Naive thymus-derived CD4-positive, alpha-beta T cell (primary cell): ENCODE measurements at regions not wholly inside any gene's neighbourhood (a gene's known extent, or its start where the extent isn't known, plus 50 kb on each side); places are given as distances from the start of the nearest gene placed in this dataset.
"Not testable (repeated sequence)": the region's sequence is repeated elsewhere in the genome, so short reads cannot be mapped to it uniquely, and the experiment has no call there.

Experiments
- ATAC-seq: fragments of 150-1000 bp; cut with Tn5 transposase; 2 replicates; pipeline ENCODE4 v1.10.0; 2021; ENCODE audit warnings: mild to moderate bottlenecking, moderate library complexity
- CTCF ChIA-PET: fragments of 350-600 bp; sonication (Branson Sonifier 250); formaldehyde crosslinking; loops from one replicate; lab custom pipeline; 2021; ENCODE audit warnings: antibody characterized with exemption; lab: Charles Lee
- POLR2A ChIA-PET: fragments of 350-600 bp; sonication (Branson Sonifier 250); formaldehyde crosslinking; loops from one replicate; lab custom pipeline; 2021; ENCODE audit warnings: antibody characterized with exemption, inconsistent platforms; lab: Charles Lee
- DNase-seq, 9 donors: peaks; one replicate each; pipeline versions ENCODE4 v3.0.0 to v3.0.0-alpha.2; 2020 to 2022; ENCODE audit warnings: mixed read lengths in 1 of 9
- H3K27ac ChIP-seq: one replicate; pipeline ENCODE4 v1.7.0; 2013; ENCODE audit warnings: mild to moderate bottlenecking, low read depth, low read length, moderate library complexity
- H3K27me3 ChIP-seq, 2 donors: one replicate each; pipeline ENCODE4 v1.7.0; 2013; ENCODE audit warnings: low read length in 2 of 2, mild to moderate bottlenecking in 2 of 2, moderate library complexity in 2 of 2; ENCODE audit not compliant: control insufficient read depth in 2 of 2, insufficient read depth in 2 of 2
- H3K36me3 ChIP-seq, 3 experiments: 1 replicate in 2 of 3; 2 replicates in 1 of 3; pipeline ENCODE4 v1.7.0; 2013; ENCODE audit warnings: low read length in 3 of 3, mild to moderate bottlenecking in 3 of 3, moderate library complexity in 1 of 3; ENCODE audit not compliant: insufficient read depth in 3 of 3, control insufficient read depth in 2 of 3
- H3K4me1 ChIP-seq, 2 donors: one replicate each; pipeline ENCODE4 v1.7.0; 2013; ENCODE audit warnings: low read length in 2 of 2, mild to moderate bottlenecking in 2 of 2, moderate library complexity in 1 of 2; ENCODE audit not compliant: control insufficient read depth in 2 of 2, insufficient read depth in 2 of 2
- H3K4me3 ChIP-seq: 2 replicates; pipeline ENCODE4 v1.7.0; 2013; ENCODE audit warnings: mild to moderate bottlenecking, low read length
- H3K9me3 ChIP-seq, 3 experiments: 1 replicate in 2 of 3; 2 replicates in 1 of 3; pipeline ENCODE4 v1.7.0; 2013; ENCODE audit warnings: low read length in 3 of 3; ENCODE audit not compliant: control insufficient read depth in 2 of 3
- H3K27ac Mint-ChIP-seq, 9 donors: one replicate each; pipeline ENCODE4 v1.8.0; 2020 to 2022; ENCODE audit warnings: mixed read lengths in 9 of 9, mild to moderate bottlenecking in 8 of 9, moderate library complexity in 5 of 9, inconsistent platforms in 2 of 9
- H3K27me3 Mint-ChIP-seq, 5 donors: one replicate each; pipeline ENCODE4 v1.8.0; 2021 to 2022; ENCODE audit warnings: mixed read lengths in 5 of 5, mild to moderate bottlenecking in 1 of 5
- H3K36me3 Mint-ChIP-seq, 5 donors: one replicate each; pipeline ENCODE4 v1.8.0; 2020 to 2022; ENCODE audit warnings: mixed read lengths in 5 of 5, mild to moderate bottlenecking in 3 of 5, inconsistent platforms in 1 of 5
- H3K4me1 Mint-ChIP-seq, 7 donors: one replicate each; pipeline ENCODE4 v1.8.0; 2020 to 2022; ENCODE audit warnings: mixed read lengths in 7 of 7, mild to moderate bottlenecking in 3 of 7, inconsistent platforms in 1 of 7
- H3K4me3 Mint-ChIP-seq, 10 donors: one replicate each; pipeline ENCODE4 v1.8.0; 2020 to 2022; ENCODE audit warnings: mild to moderate bottlenecking in 10 of 10, mixed read lengths in 10 of 10, moderate library complexity in 6 of 10, inconsistent platforms in 2 of 10
- H3K9me3 Mint-ChIP-seq, 11 donors: one replicate each; pipeline ENCODE4 v1.8.0; 2020 to 2022; ENCODE audit warnings: mixed read lengths in 11 of 11, mild to moderate bottlenecking in 4 of 11, inconsistent platforms in 1 of 11, moderate library complexity in 1 of 11
- intact Hi-C, 2 donors: fragments of 100-400 bp; cut with micrococcal nuclease; formaldehyde crosslinking; loops; one replicate each; pipeline ENCODE4 v1.15.1; 2023

DNA sequence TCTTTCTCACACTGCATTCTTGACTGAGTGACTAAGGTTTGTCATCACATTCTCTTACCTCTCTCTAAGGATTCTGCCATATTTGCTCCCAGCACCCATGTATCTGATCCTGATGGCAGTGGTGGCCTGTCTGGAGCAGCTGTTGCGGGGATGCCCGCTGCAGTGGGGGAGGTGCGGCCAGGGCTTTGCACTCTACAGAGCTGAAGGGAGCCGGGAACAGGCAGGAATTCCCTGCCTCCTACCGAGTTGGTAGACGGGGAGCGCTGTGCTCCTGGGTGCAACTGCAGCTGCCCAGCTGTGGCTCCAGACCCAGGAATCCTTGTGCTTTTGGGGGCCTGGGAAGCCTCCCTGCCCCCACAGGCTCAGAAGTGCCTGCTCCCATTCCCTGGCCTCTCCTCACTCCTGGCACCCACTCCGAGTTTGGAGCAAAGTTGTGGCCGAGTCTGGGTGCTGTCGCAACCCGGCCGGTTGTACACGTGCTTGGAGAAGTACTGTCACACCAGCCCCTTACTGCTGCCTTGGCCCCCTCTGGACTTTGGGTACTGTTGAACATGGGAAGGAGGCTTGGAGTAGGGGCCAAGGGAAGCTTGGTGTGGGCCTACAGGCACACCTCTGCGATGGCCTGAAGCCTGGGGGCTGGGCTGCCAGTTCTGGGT lies 106.9 kb upstream of the OR4E1 start:
- no peaks in the 10 kb centered on the region for H3K9me3 Mint-ChIP-seq
- Histone ChIP-seq H3K4me1 (no peaks in the 10 kb centered on the region), H3K4me3 (no peak overlapping the region), H3K27me3 (no peaks in the 10 kb centered on the region), H3K36me3 (no peaks in the 10 kb centered on the region), H3K9me3 (no peaks in the 10 kb centered on the region), H3K27ac (no peak overlapping the region)
- ChIA-PET POLR2A (no interaction called here), CTCF (no interaction called here)
- DNase-seq (no peak), ATAC-seq (no peak)
- H3K27me3 Mint-ChIP-seq: peaks cover 16 to 40% (median 33%) of the 10 kb centered on the region in 5 donors
- H3K4me1 Mint-ChIP-seq: no peaks in the 10 kb centered on the region
- no peak overlapping the region for H3K27ac Mint-ChIP-seq
- no peak overlapping the region for H3K4me3 Mint-ChIP-seq
- H3K36me3 Mint-ChIP-seq: no peaks in the 10 kb centered on the region
- intact Hi-C loops: no loop called here

DNA sequence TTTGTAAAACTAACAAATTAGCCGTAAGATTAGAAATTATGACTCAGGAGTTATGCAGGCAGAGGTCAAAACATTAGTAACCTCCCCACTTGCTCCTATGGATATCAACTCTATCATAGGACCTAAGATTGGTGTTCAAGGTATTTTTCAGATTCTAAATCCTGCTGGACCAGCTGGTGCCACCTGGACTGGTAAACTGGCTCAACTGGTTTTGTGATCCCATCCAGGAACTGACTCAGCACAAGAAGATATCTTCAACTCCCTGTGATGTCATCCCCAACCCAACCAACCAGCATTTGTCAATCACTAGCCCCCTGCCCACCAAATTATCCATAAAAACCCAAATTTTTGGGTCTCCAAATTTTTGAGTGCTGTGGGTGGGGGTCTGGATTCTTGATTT lies 98.1 kb upstream of the OR4E1 start:
- ATAC-seq (no peak), DNase-seq (no peak)
- peaks cover 0 to 9% (median 0%) of the 10 kb centered on the region in 7 donors for H3K4me1 Mint-ChIP-seq
- H3K9me3 Mint-ChIP-seq: no peaks in the 10 kb centered on the region
- peaks cover 6 to 40% (median 11%) of the 10 kb centered on the region in 5 donors for H3K27me3 Mint-ChIP-seq
- H3K4me3 Mint-ChIP-seq: no peak overlapping the region
- H3K27ac Mint-ChIP-seq: no peak overlapping the region
- H3K27me3 ChIP-seq: no peaks in the 10 kb centered on the region
- H3K9me3 ChIP-seq: no peaks in the 10 kb centered on the region
- H3K27ac ChIP-seq: no peak overlapping the region
- no peak overlapping the region for H3K4me3 ChIP-seq
- no peaks in the 10 kb centered on the region for H3K36me3 ChIP-seq
- H3K4me1 ChIP-seq: no peaks in the 10 kb centered on the region
- POLR2A ChIA-PET: no interaction called here
- intact Hi-C loops: no loop called here
- CTCF ChIA-PET: no interaction called here
- no peaks in the 10 kb centered on the region for H3K36me3 Mint-ChIP-seq

DNA sequence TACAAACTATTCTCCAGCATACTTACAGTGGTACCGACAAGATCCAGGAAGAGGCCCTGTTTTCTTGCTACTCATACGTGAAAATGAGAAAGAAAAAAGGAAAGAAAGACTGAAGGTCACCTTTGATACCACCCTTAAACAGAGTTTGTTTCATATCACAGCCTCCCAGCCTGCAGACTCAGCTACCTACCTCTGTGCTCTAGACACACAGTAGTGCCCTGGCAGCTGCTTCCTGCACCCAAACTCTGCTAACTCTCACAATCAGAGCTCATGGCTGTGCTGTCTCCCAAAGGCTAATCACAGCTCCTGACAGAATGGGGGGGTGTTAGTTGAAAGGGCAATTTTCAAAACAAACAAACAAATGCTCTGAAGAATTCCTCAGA lies 95.2 kb upstream of the OR4E1 start:
- POLR2A ChIA-PET: no interaction called here

DNA sequence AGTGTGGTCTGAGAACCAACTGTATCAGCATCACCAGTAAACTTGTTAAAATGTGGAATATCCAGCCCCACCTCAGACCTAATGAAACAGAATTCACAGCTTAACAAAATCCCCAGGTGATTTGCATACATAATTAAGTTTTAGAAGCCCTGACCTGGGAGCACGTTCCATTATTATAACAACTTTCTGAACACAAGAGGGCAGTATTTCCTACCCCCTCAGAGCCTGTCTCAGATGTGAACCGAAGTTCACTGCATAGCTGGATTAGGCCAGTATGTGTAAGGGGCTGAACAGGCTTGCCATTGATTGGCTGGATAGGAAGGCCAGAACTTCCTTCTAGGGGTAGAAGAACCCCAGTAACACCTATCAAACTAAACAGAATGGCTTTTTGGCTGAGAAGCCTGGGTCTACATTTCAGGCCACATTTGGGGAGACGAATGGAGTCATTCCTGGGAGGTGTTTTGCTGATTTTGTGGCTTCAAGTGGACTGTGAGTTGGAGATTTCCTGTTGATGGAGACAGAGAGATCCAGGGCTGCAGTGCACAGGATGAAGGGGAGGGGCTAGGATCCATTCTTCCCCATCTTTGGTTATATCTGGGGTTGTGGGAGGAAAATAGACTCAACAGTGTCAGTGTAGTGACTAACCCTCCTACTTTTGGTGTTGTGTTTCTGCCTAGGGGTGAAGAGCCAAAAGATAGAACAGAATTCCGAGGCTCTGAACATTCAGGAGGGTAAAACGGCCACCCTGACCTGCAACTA lies 94.7 kb upstream of the OR4E1 start:
- H3K27me3 ChIP-seq: no peaks in the 10 kb centered on the region
- H3K27ac ChIP-seq: peak overlapping the region; percentile 6
- H3K36me3 Mint-ChIP-seq: no peaks in the 10 kb centered on the region
- peak overlapping the region; percentile 42 to 81 (median 68) for H3K4me3 Mint-ChIP-seq
- POLR2A ChIA-PET: interaction anchor here (0.7 to 1.0 kb wide), 2 partner anchors 769 to 802 kb away, joined by 3 read pairs; no protein-coding TSS in a partner anchor
- H3K36me3 ChIP-seq: no peaks in the 10 kb centered on the region
- peaks cover 0 to 9% (median 0%) of the 10 kb centered on the region in 7 donors for H3K4me1 Mint-ChIP-seq
- CTCF ChIA-PET: interaction anchor here (0.6 to 1.2 kb wide), 4 partner anchors 40 to 802 kb away, joined by 3 read pairs; no protein-coding TSS in a partner anchor
- H3K4me3 ChIP-seq: no peak overlapping the region
- ATAC-seq (peak; percentile 85), DNase-seq (peak in 7 of 9 donors; percentile 21 to 56 (median 41))
- intact Hi-C loops: loop anchor here (1.0 to 5.0 kb wide), 4 partner anchors 19 to 802 kb away; no protein-coding TSS in a partner anchor
- peaks cover 0 to 7% (median 0%) of the 10 kb centered on the region in 11 donors for H3K9me3 Mint-ChIP-seq
- H3K4me1 ChIP-seq: no peaks in the 10 kb centered on the region
- H3K27ac Mint-ChIP-seq: peak overlapping the region; percentile 4 to 87 (median 76)
- no peaks in the 10 kb centered on the region for H3K9me3 ChIP-seq
- peaks cover 0 to 30% (median 5%) of the 10 kb centered on the region in 5 donors for H3K27me3 Mint-ChIP-seq

More for the DNA sequence above, 95.2 kb upstream of the OR4E1 start:
- Mint-ChIP-seq H3K9me3 (peaks cover 0 to 6% (median 0%) of the 10 kb centered on the region in 11 donors), H3K36me3 (no peaks in the 10 kb centered on the region), H3K4me1 (peaks cover 0 to 9% (median 0%) of the 10 kb centered on the region in 7 donors), H3K4me3 (peak overlapping the region; percentile 42 to 81 (median 68)), H3K27me3 (peaks cover 0 to 29% (median 6%) of the 10 kb centered on the region in 5 donors), H3K27ac (peak overlapping the region; percentile 4 to 87 (median 76))
- Histone ChIP-seq H3K27ac (peak overlapping the region; percentile 6), H3K36me3 (no peaks in the 10 kb centered on the region), H3K4me3 (no peak overlapping the region), H3K27me3 (no peaks in the 10 kb centered on the region), H3K4me1 (no peaks in the 10 kb centered on the region), H3K9me3 (no peaks in the 10 kb centered on the region)
- ATAC-seq (no peak), DNase-seq (no peak)
- CTCF ChIA-PET: interaction anchor here (0.6 to 0.8 kb wide), 2 partner anchors 58 to 801 kb away, joined by 3 read pairs; no protein-coding TSS in a partner anchor
- intact Hi-C loops: loop anchor here (1.0 to 5.0 kb wide), 4 partner anchors 20 to 801 kb away; no protein-coding TSS in a partner anchor

DNA sequence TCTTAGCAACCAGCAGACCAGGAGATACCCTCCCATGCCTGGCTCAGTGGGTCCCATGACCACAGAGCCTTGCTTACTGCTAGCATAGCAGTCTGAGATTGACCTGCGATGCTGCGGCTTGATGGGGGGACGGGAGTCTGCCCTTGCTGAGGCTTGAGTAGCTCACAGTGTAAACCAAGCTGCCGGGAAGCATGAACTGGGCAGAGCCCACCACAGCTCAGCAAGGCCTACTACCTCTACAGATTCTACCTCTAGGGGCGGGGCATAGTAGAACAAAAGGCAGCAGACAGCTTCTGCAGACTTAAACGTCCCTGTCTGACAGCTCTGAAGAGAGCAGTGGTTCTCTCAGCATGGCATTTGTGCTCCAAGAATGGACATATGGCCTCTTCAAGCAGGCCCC lies 86.7 kb upstream of the OR4E1 start:
- DNase-seq, H3K36me3 ChIP-seq, H3K4me3 Mint-ChIP-seq, H3K4me1 Mint-ChIP-seq, H3K27ac ChIP-seq, H3K36me3 Mint-ChIP-seq, POLR2A ChIA-PET, intact Hi-C loops, ATAC-seq, H3K4me3 ChIP-seq, H3K27me3 ChIP-seq, H3K9me3 ChIP-seq, H3K4me1 ChIP-seq, CTCF ChIA-PET, H3K27ac Mint-ChIP-seq: not testable (repeated sequence)
- Mint-ChIP-seq H3K9me3 (peaks cover 0 to 18% (median 6%) of the 10 kb centered on the region in 11 donors), H3K27me3 (peaks cover 3 to 38% (median 30%) of the 10 kb centered on the region in 5 donors)

DNA sequence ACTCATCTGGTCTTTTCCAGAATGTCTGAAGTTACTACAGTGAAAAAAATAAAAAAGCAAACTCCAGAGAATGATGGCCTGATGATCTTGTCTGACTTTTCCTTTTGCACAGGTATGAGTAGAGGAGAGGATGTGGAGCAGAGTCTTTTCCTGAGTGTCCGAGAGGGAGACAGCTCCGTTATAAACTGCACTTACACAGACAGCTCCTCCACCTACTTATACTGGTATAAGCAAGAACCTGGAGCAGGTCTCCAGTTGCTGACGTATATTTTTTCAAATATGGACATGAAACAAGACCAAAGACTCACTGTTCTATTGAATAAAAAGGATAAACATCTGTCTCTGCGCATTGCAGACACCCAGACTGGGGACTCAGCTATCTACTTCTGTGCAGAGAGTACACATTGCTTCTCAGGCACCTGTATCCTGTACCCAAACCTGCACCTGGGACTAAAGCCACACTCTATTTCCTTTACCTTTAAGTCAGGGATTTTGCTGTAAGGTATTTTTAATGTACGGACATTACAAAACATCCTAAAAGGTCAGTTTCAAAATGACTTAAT lies 75.8 kb upstream of the OR4E1 start:
- Mint-ChIP-seq H3K27ac (peak overlapping the region; percentile 9 to 91 (median 72)), H3K27me3 (peaks cover 0 to 27% (median 6%) of the 10 kb centered on the region in 5 donors), H3K4me3 (peak overlapping the region; percentile 41 to 84 (median 66)), H3K9me3 (no peaks in the 10 kb centered on the region), H3K36me3 (no peaks in the 10 kb centered on the region), H3K4me1 (peaks cover 4 to 10% (median 8%) of the 10 kb centered on the region in 7 donors)
- no peaks in the 10 kb centered on the region for H3K9me3 ChIP-seq
- CTCF ChIA-PET: interaction anchor here (0.8 to 1.2 kb wide), 6 partner anchors 9 to 796 kb away, joined by 3 to 6 read pairs (median 3); no protein-coding TSS in a partner anchor
- POLR2A ChIA-PET: interaction anchor here (0.9 to 2.2 kb wide), 7 partner anchors 10 to 821 kb away, joined by 3 to 9 read pairs (median 5); no protein-coding TSS in a partner anchor
- intact Hi-C loops: loop anchor here (1.0 to 2.0 kb wide), 2 partner anchors 15 to 19 kb away; no protein-coding TSS in a partner anchor
- no peaks in the 10 kb centered on the region for H3K36me3 ChIP-seq
- H3K4me1 ChIP-seq: no peaks in the 10 kb centered on the region
- ATAC-seq (peak; percentile 60), DNase-seq (peak in 6 of 9 donors; percentile 21 to 45 (median 38))
- H3K4me3 ChIP-seq: no peak overlapping the region
- H3K27me3 ChIP-seq: no peaks in the 10 kb centered on the region
- H3K27ac ChIP-seq: peak overlapping the region; percentile 41
